22Rv1 (cell line): ENCODE measurements at regions not wholly inside any gene's neighbourhood (a gene's known extent, or its start where the extent isn't known, plus 50 kb on each side); places are given as distances from the start of the nearest gene placed in this dataset.

Source experiments
- ZFX ChIP-seq: fragments of 450-650 bp; IDR thresholded peaks from 2 replicates; pipeline ENCODE4 v1.6.1; 2017; ENCODE audit warnings: antibody characterized with exemption, borderline replicate concordance
- TF ChIP-seq, protein P1 (sequence below): fragments of 450-650 bp; IDR thresholded peaks from 2 replicates; pipeline ENCODE4 v1.5.1; 2017; ENCODE audit warnings: mild to moderate bottlenecking

GRCh38 chr4:181119186-181119585 lies 1124.0 kb upstream of the TENM3 start:
- TF ChIP-seq, protein P1, sequence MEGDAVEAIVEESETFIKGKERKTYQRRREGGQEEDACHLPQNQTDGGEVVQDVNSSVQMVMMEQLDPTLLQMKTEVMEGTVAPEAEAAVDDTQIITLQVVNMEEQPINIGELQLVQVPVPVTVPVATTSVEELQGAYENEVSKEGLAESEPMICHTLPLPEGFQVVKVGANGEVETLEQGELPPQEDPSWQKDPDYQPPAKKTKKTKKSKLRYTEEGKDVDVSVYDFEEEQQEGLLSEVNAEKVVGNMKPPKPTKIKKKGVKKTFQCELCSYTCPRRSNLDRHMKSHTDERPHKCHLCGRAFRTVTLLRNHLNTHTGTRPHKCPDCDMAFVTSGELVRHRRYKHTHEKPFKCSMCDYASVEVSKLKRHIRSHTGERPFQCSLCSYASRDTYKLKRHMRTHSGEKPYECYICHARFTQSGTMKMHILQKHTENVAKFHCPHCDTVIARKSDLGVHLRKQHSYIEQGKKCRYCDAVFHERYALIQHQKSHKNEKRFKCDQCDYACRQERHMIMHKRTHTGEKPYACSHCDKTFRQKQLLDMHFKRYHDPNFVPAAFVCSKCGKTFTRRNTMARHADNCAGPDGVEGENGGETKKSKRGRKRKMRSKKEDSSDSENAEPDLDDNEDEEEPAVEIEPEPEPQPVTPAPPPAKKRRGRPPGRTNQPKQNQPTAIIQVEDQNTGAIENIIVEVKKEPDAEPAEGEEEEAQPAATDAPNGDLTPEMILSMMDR: no peak
- TF ChIP-seq ZFX: no peak
